ENCODE measurements at regions not wholly inside any gene's neighbourhood (a gene's known extent, or its start where the extent isn't known, plus 50 kb on each side); places are given as distances from the start of the nearest gene placed in this dataset.

DNA sequence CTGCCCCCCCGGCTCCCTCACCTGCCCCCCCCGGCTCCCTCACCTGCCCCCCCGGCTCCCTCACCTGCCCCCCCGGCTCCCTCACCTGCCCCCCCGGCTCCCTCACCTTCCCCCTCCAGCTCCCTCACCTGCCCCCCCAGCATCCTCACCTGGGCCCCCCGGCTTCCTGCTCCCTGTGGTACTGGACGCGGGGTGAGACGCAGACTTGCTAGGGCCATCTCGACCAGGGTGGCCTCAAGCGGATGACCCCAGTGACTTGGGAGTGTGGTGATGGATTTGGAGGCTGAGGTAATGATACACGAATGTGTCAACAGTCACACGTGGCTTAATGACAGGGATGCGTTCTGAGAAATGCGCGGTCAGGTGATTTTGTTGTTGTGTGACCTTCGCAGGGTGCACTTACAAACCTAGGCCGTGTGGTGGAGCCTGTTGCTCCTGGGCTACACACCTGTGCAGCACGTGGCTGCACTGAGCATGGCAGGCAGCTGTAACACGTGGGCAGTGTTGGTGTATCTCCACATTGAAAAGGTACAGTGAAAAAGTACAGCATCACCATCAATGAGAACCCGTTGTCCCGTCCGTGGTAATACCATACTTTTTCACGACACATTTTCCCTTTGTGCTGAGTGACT lies 197.8 kb downstream of the TEX29 start:
- TF ChIP-seq, protein P1, sequence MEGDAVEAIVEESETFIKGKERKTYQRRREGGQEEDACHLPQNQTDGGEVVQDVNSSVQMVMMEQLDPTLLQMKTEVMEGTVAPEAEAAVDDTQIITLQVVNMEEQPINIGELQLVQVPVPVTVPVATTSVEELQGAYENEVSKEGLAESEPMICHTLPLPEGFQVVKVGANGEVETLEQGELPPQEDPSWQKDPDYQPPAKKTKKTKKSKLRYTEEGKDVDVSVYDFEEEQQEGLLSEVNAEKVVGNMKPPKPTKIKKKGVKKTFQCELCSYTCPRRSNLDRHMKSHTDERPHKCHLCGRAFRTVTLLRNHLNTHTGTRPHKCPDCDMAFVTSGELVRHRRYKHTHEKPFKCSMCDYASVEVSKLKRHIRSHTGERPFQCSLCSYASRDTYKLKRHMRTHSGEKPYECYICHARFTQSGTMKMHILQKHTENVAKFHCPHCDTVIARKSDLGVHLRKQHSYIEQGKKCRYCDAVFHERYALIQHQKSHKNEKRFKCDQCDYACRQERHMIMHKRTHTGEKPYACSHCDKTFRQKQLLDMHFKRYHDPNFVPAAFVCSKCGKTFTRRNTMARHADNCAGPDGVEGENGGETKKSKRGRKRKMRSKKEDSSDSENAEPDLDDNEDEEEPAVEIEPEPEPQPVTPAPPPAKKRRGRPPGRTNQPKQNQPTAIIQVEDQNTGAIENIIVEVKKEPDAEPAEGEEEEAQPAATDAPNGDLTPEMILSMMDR (IDR thresholded peaks at IDR 0.05): no peak
- no peak for TF ChIP-seq POLR2A (IDR thresholded peaks at IDR 0.05)

All from sigmoid colon (tissue), 3 donors.